Lung (tissue), 11 donors: ENCODE measurements at regions not wholly inside any gene's neighbourhood (a gene's known extent, or its start where the extent isn't known, plus 50 kb on each side); places are given as distances from the start of the nearest gene placed in this dataset.

Source experiments
- ATAC-seq: fragments of 200-7000 bp; cut with Tn5 transposase; one replicate; pipeline ENCODE4 v1.9.1; 2020; ENCODE audit warnings: moderate number of reproducible peaks; ENCODE audit not compliant: insufficient read depth, low FRiP score
- DNase-seq, 3 donors: peaks; one replicate each; pipeline ENCODE4 v3.0.0-alpha.2; 2013 to 2017
- H3K27ac ChIP-seq, 2 donors: one replicate each; pipeline ENCODE4 v1.5.1; 2013; ENCODE audit warnings: mild to moderate bottlenecking in 2 of 2, moderate library complexity in 2 of 2, control low read depth in 1 of 2, inconsistent platforms in 1 of 2, low read depth in 1 of 2, low read length in 1 of 2
- H3K27me3 ChIP-seq, 3 donors: one replicate each; pipeline ENCODE4 v1.5.1; 2013; ENCODE audit warnings: low read length in 2 of 3; ENCODE audit not compliant: control insufficient read depth in 3 of 3, insufficient read depth in 3 of 3
- H3K36me3 ChIP-seq, 4 donors: one replicate each; pipeline ENCODE4 v1.5.1; 2013; ENCODE audit warnings: low read length in 4 of 4, mild to moderate bottlenecking in 1 of 4, moderate library complexity in 1 of 4; ENCODE audit not compliant: control insufficient read depth in 4 of 4, insufficient read depth in 4 of 4
- H3K4me1 ChIP-seq, 5 donors: one replicate each; pipeline ENCODE4 v1.5.1; 2013; ENCODE audit warnings: low read length in 5 of 5, mild to moderate bottlenecking in 2 of 5, moderate library complexity in 1 of 5; ENCODE audit not compliant: control insufficient read depth in 5 of 5, insufficient read depth in 5 of 5
- H3K4me3 ChIP-seq: one replicate; pipeline ENCODE4 v1.5.1; 2013; ENCODE audit warnings: mild to moderate bottlenecking, control low read depth, moderate library complexity
- H3K9ac ChIP-seq, 2 donors: one replicate each; pipeline ENCODE4 v1.5.1; 2013; ENCODE audit warnings: low read length in 2 of 2, control low read depth in 1 of 2; ENCODE audit not compliant: insufficient read depth in 1 of 2
- H3K9me3 ChIP-seq, 4 donors: one replicate each; pipeline ENCODE4 v1.5.1; 2013; ENCODE audit warnings: low read length in 3 of 4, mild to moderate bottlenecking in 1 of 4, moderate library complexity in 1 of 4; ENCODE audit not compliant: control insufficient read depth in 4 of 4, insufficient read depth in 3 of 4
- WGBS, 2 donors: extraction: QIAGEN DNeasy Blood & Tissue Kit; methylation state at CpG; one replicate each; pipeline ENCODE4 v1.1.7; 2013; 5-methylcytosine and 5-hydroxymethylcytosine counted together
- TF ChIP-seq, protein P1 (sequence below): IDR thresholded peaks from 2 replicates; pipeline ENCODE4 v1.5.1; 2012; ENCODE audit warnings: mild to moderate bottlenecking; ENCODE audit errors: control extremely low read depth, extremely low read depth
- donor health status: control.
- donor health status: control.
- donor health status: Bipolar disorder and iron deficiency.
- donor health status: healthy.
- donor health status: DM: yes; HTN: yes; CAD: no.

DNA sequence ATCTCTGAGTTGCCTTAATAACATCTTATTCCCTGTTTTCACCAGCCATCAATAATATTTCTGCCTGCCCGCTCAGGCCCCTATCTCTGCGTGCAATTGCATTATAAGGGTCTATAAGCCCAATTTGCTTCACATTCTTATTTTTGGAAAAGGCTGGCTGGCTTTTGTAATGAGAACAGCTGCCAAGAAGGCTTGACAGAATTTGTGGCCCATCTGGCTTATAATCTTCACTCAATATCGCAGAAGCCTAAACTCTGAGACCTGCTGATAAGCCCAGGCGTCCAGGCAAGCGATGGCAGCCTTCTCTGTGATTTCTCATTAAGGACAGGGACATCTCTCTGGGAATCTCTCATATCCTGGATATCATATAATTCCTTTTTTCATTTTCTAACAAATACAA is 1618.6 kb upstream of the CELF4 start:
- Histone ChIP-seq H3K9me3 (no peaks in the 10 kb centered on the region), H3K4me3 (no peak overlapping the region), H3K4me1 (peaks cover 0 to 3% (median 0%) of the 10 kb centered on the region in 5 donors), H3K27ac (no peak overlapping the region), H3K36me3 (no peaks in the 10 kb centered on the region), H3K9ac (no peak overlapping the region), H3K27me3 (no peaks in the 10 kb centered on the region)
- ATAC-seq (no peak), DNase-seq (peak in 1 of 3 donors; percentile 13)
- WGBS, 2 donors = 90 to 97% methylated on average over 5 of the region's 5 CpGs
- TF ChIP-seq, protein P1, sequence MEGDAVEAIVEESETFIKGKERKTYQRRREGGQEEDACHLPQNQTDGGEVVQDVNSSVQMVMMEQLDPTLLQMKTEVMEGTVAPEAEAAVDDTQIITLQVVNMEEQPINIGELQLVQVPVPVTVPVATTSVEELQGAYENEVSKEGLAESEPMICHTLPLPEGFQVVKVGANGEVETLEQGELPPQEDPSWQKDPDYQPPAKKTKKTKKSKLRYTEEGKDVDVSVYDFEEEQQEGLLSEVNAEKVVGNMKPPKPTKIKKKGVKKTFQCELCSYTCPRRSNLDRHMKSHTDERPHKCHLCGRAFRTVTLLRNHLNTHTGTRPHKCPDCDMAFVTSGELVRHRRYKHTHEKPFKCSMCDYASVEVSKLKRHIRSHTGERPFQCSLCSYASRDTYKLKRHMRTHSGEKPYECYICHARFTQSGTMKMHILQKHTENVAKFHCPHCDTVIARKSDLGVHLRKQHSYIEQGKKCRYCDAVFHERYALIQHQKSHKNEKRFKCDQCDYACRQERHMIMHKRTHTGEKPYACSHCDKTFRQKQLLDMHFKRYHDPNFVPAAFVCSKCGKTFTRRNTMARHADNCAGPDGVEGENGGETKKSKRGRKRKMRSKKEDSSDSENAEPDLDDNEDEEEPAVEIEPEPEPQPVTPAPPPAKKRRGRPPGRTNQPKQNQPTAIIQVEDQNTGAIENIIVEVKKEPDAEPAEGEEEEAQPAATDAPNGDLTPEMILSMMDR = no peak

DNA sequence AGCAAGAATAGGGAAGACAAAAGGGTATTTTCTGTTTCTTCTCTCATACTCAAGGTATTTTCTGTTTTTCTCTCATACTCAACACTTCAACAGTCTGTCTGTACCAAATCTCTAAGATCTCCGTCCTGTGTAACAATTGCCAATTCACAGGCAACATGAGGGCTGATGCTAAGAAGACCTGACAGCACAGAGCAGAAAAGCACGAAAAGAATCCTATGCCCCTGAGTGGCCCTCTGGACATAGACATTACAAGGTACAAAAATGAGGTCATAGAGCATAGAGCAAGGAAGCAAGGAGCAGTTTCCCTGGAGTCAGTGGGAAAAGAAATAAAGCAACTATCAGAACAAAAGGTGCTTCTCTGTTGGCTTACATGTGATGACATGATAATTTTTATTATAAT is 1612.6 kb upstream of the CELF4 start:
- no peak overlapping the region for H3K9ac ChIP-seq
- H3K36me3 ChIP-seq = no peaks in the 10 kb centered on the region
- no peak overlapping the region for H3K27ac ChIP-seq
- TF ChIP-seq, protein P1 = no peak
- no peak overlapping the region for H3K4me3 ChIP-seq
- H3K9me3 ChIP-seq = no peaks in the 10 kb centered on the region
- H3K27me3 ChIP-seq = no peaks in the 10 kb centered on the region
- WGBS, 2 donors = 89 to 92% methylated on average over 2 of the region's 2 CpGs
- no peak for DNase-seq
- H3K4me1 ChIP-seq = no peaks in the 10 kb centered on the region
- no peak for ATAC-seq

DNA sequence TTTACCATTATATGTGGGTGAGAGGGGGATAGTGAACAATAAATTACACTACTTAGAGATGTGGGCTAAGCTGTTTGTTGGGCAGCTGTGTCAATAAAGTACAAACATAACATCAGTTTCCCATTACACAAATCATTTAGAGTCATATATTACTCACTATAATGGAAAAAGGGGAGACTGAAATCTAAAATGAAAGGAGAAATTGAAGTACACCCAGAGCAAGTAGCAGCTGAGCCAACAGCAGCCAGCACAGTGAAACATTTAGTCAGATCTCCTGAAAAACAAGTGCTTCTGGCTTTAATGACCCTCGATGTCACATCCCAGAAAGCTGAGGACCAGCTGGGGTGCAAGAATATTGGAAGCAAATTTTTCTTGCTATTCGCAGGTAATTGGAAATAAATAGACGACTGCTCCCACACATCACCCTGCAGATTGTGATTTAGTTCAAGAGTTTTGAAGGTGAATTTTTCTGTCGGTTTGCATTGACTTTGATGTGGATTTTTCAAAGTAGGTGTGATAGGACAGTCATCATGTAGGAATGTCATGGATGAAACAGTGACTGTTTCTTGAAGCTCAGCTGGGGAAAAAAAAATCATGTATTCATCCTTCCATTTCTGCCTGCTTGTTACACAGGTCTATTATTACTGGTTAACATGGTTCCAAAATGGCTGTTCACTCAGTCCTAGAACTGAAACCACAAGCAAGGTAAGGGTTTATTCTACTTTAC is 1607.3 kb upstream of the CELF4 start:
- Histone ChIP-seq H3K9ac (no peak overlapping the region), H3K27ac (no peak overlapping the region), H3K4me1 (no peaks in the 10 kb centered on the region), H3K27me3 (no peaks in the 10 kb centered on the region), H3K36me3 (no peaks in the 10 kb centered on the region), H3K4me3 (no peak overlapping the region), H3K9me3 (no peaks in the 10 kb centered on the region)
- DNase-seq (no peak), ATAC-seq (no peak)
- WGBS, 2 donors = 77 to 90% methylated on average over 4 of the region's 4 CpGs
- TF ChIP-seq, protein P1 = no peak

DNA sequence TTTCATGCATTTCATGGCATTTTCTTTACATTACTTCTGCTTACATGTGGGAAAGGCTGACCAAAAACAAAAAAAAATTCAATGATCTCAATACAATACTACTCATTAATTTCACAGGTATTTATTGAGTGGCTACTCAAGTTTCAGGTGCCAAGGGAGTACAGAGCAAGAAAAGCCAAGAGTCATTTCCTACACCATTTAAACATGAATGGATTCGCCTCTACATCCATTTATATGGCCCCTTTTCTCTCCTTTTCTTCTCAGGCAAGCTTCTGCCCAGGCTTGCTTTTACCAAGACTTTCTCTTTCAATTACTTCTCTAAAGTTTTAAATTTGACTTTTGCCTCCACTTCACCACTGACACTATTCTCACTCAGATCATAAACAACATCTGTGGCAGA is 1603.1 kb upstream of the CELF4 start:
- H3K9me3 ChIP-seq = no peaks in the 10 kb centered on the region
- no peak overlapping the region for H3K9ac ChIP-seq
- no peaks in the 10 kb centered on the region for H3K36me3 ChIP-seq
- H3K4me3 ChIP-seq = no peak overlapping the region
- ATAC-seq = no peak
- H3K27ac ChIP-seq = no peak overlapping the region
- TF ChIP-seq, protein P1 = no peak
- no peaks in the 10 kb centered on the region for H3K27me3 ChIP-seq
- WGBS, 2 donors = 92 to 95% methylated on average over 1 of the region's 1 CpG
- DNase-seq = no peak
- H3K4me1 ChIP-seq = no peaks in the 10 kb centered on the region
